ENCODE measurements at regions not wholly inside any gene's neighbourhood (a gene's known extent, or its start where the extent isn't known, plus 50 kb on each side); places are given as distances from the start of the nearest gene placed in this dataset.
A peak's percentile ranks its signal among the peaks of the same experiment; 100 is the strongest.

DNA sequence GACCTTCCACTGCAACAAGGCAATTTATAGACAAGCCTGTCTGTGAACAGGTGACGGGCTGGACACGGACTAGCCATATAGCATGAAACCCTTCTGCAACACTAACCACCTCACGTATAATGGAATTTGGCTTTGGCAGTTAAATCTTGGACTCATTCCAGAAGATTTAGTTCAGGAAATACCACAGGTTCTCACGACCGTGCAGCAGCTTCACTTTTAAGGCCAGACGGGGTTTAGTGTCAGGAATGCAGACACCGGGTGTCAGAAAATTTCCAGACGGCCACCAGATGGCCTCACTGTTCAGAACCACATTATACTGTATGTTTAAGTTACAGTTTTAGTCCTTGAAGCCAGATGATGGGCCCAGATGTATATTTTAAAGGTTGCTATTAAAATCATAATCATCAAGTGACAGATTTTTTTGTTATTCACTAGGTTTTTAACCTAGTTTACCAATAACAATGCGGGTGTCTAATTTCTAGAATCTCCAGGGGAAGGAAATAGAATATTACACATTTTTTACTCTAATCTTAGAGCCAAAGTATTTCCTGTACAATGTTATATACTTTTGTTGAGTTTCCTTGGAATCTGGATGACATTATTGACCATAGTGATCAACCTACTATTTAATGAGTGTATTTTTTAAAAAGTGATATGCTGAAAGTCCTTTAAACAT lies 90.5 kb upstream of the TMPO start:
- DNase-seq (peak; percentile 25 to 68), ATAC-seq (peak in 2 of 3 donors; percentile 60 to 72)
- Histone ChIP-seq H3K9me3 (ENCODE audit: control insufficient read depth, insufficient read depth, low read length) (no peaks in the 10 kb centered on the region), H3K36me3 (ENCODE audit: control insufficient read depth, insufficient read depth, low read length) (no peaks in the 10 kb centered on the region), H3K27me3 (ENCODE audit: control insufficient read depth, insufficient read depth, low read length) (no peaks in the 10 kb centered on the region), H3K4me1 (ENCODE audit: control insufficient read depth, insufficient read depth, low read length) (no peaks in the 10 kb centered on the region), H3K27ac (ENCODE audit: low read length) (no peak overlapping the region), H3K4me3 (ENCODE audit: low read length) (no peak overlapping the region)
- Mint-ChIP-seq H3K4me1 (peaks cover 0 to 4% of the 10 kb centered on the region in 2 donors), H3K27ac (no peak overlapping the region), H3K9me3 (no peaks in the 10 kb centered on the region), H3K36me3 (no peaks in the 10 kb centered on the region), H3K4me3 (no peak overlapping the region), H3K27me3 (ENCODE audit: low read depth in 2 of 2) (no peaks in the 10 kb centered on the region)
- 25% methylated on average over 8 of the region's 9 CpGs for WGBS (ENCODE audit: insufficient coverage)
- TF ChIP-seq, protein P1, sequence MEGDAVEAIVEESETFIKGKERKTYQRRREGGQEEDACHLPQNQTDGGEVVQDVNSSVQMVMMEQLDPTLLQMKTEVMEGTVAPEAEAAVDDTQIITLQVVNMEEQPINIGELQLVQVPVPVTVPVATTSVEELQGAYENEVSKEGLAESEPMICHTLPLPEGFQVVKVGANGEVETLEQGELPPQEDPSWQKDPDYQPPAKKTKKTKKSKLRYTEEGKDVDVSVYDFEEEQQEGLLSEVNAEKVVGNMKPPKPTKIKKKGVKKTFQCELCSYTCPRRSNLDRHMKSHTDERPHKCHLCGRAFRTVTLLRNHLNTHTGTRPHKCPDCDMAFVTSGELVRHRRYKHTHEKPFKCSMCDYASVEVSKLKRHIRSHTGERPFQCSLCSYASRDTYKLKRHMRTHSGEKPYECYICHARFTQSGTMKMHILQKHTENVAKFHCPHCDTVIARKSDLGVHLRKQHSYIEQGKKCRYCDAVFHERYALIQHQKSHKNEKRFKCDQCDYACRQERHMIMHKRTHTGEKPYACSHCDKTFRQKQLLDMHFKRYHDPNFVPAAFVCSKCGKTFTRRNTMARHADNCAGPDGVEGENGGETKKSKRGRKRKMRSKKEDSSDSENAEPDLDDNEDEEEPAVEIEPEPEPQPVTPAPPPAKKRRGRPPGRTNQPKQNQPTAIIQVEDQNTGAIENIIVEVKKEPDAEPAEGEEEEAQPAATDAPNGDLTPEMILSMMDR (IDR thresholded peaks at IDR 0.05): peak; percentile 30
- intact Hi-C loops (cut with micrococcal nuclease): loop anchor here (2.0 kb wide), 1 partner anchor 108 kb away; no protein-coding TSS in a partner anchor

DNA sequence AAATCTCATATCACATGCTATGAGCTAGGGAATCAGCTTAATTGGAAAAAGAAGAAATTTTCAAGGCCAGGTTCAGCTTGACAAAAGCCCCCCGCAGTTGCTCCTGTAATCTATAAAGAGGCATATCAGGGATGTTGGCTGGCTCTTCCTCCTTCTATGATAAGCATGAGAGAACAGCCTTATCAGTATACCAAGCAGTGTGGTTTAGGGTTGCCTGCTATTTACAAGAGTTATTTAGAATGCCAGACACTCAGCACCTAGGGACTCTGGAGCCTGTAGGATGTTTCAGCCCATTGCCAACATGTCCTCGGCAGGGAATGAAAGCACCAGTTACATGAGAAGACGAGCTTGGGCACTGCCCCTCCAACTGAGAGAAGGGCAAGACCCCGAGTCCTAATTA lies 89.5 kb upstream of the TMPO start:
- Mint-ChIP-seq H3K9me3 (no peaks in the 10 kb centered on the region), H3K36me3 (no peaks in the 10 kb centered on the region), H3K4me3 (no peak overlapping the region), H3K4me1 (peaks cover 0 to 4% of the 10 kb centered on the region in 2 donors), H3K27me3 (ENCODE audit: low read depth in 2 of 2) (no peaks in the 10 kb centered on the region), H3K27ac (no peak overlapping the region)
- Histone ChIP-seq H3K36me3 (ENCODE audit: control insufficient read depth, insufficient read depth, low read length) (no peaks in the 10 kb centered on the region), H3K27me3 (ENCODE audit: control insufficient read depth, insufficient read depth, low read length) (no peaks in the 10 kb centered on the region), H3K9me3 (ENCODE audit: control insufficient read depth, insufficient read depth, low read length) (no peaks in the 10 kb centered on the region), H3K4me3 (ENCODE audit: low read length) (no peak overlapping the region), H3K27ac (ENCODE audit: low read length) (no peak overlapping the region), H3K4me1 (ENCODE audit: control insufficient read depth, insufficient read depth, low read length) (no peaks in the 10 kb centered on the region)
- TF ChIP-seq, protein P1 (IDR thresholded peaks at IDR 0.05): no peak
- 88% methylated on average over 4 of the region's 4 CpGs for WGBS (ENCODE audit: insufficient coverage)
- DNase-seq (no peak), ATAC-seq (peak in 1 of 3 donors; percentile 42)
- intact Hi-C loops (cut with micrococcal nuclease): loop anchor here (2.0 kb wide), 1 partner anchor 107 kb away; no protein-coding TSS in a partner anchor

DNA sequence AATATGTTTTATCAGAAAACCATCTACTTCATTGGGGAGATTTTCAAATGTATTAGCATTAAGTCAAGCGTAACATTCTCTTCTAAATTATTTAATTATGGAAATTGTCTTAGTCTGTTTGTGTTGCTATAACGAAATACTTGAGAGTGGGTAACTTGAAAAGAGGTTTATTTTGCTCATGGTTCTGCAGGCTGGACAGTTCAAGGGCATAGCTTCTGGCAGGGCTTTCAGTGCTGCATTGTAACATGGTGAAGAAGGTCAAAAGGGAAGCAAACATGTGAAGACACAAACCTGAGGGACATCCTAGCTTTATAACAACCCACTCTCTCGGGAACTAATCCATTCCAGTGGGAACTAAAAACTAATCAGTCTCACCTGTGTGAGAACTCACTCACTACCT lies 84.3 kb upstream of the TMPO start:
- DNase-seq: no peak
- intact Hi-C loops (cut with micrococcal nuclease): no loop called here
- H3K4me1 ChIP-seq (ENCODE audit: control insufficient read depth, insufficient read depth, low read length): no peaks in the 10 kb centered on the region
- TF ChIP-seq, protein P1 (IDR thresholded peaks at IDR 0.05): no peak
- Mint-ChIP-seq H3K27ac (no peak overlapping the region), H3K27me3 (ENCODE audit: low read depth in 2 of 2) (peaks cover 13 to 18% of the 10 kb centered on the region in 2 donors), H3K4me1 (no peaks in the 10 kb centered on the region), H3K4me3 (no peak overlapping the region), H3K36me3 (no peaks in the 10 kb centered on the region), H3K9me3 (no peaks in the 10 kb centered on the region)
- H3K4me3 ChIP-seq (ENCODE audit: low read length): no peak overlapping the region
- no peaks in the 10 kb centered on the region for H3K36me3 ChIP-seq (ENCODE audit: control insufficient read depth, insufficient read depth, low read length)
- no peak overlapping the region for H3K27ac ChIP-seq (ENCODE audit: low read length)
- no peak for ATAC-seq
- 86% methylated on average over 2 of the region's 3 CpGs for WGBS (ENCODE audit: insufficient coverage)
- H3K9me3 ChIP-seq (ENCODE audit: control insufficient read depth, insufficient read depth, low read length): no peaks in the 10 kb centered on the region
- peaks cover 5% of the 10 kb centered on the region for H3K27me3 ChIP-seq (ENCODE audit: control insufficient read depth, insufficient read depth, low read length)

DNA sequence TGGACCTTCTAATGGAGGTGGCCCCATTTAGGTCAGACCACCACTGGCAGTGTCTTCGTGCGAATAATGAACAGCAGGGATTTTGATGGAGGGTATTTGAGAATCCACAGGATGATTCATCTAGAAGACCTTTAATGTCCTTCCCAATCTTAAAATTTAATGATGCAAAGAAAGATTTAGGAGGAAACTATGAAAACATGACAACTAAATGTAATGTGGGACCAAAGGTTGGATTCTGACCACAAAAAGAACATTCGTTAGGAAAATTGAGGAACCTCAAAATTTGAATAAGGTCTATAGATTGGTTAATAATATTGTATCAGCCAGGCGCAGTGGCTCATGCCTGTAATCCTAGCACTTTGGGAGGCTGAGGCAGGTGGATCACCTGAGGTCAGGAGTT lies 78.2 kb upstream of the TMPO start:
- WGBS (ENCODE audit: insufficient coverage): 73% methylated on average over 2 of the region's 4 CpGs
- TF ChIP-seq, protein P1 (IDR thresholded peaks at IDR 0.05): no peak
- intact Hi-C loops (cut with micrococcal nuclease): no loop called here
- Histone ChIP-seq H3K27me3 (ENCODE audit: control insufficient read depth, insufficient read depth, low read length) (peaks cover 5% of the 10 kb centered on the region), H3K27ac (ENCODE audit: low read length) (no peak overlapping the region), H3K36me3 (ENCODE audit: control insufficient read depth, insufficient read depth, low read length) (no peaks in the 10 kb centered on the region), H3K4me1 (ENCODE audit: control insufficient read depth, insufficient read depth, low read length) (peaks cover 4% of the 10 kb centered on the region), H3K4me3 (ENCODE audit: low read length) (no peak overlapping the region), H3K9me3 (ENCODE audit: control insufficient read depth, insufficient read depth, low read length) (no peaks in the 10 kb centered on the region)
- peaks cover 0 to 8% of the 10 kb centered on the region in 2 donors for H3K4me1 Mint-ChIP-seq
- no peaks in the 10 kb centered on the region for H3K9me3 Mint-ChIP-seq
- no peak overlapping the region for H3K27ac Mint-ChIP-seq
- no peak for DNase-seq
- no peaks in the 10 kb centered on the region for H3K36me3 Mint-ChIP-seq
- peaks cover 36 to 46% of the 10 kb centered on the region in 2 donors for H3K27me3 Mint-ChIP-seq (ENCODE audit: low read depth in 2 of 2)
- no peak overlapping the region for H3K4me3 Mint-ChIP-seq
- no peak for ATAC-seq
